ENCODE measurements at regions not wholly inside any gene's neighbourhood (a gene's known extent, or its start where the extent isn't known, plus 50 kb on each side); places are given as distances from the start of the nearest gene placed in this dataset.

DNA sequence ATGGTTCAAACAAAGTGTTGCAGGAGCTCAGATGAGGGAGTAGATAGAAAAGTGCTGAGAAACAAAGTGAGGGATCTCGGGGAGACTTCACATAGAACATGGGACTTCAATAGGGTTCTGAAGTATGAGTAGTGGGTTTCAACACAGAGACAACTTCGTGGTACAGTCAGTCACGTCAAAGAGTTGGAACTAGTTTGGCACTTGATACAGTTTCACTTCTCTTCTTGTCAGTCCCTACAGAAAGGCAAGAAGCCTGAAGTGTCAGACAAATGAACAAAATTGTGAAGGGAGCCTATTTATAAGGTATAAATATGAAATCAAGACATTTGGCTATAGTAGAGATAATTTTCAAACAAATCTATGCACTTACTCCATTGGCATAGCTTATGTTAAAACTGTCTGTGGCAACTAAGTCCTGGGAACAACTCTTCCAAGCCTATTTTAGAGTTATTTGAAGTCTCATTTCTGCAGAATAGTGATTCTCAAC, 338.0 kb downstream of the TDRD15 start:
- WGBS, result 81% methylated on average over 3 of the region's 3 CpGs
- TF ChIP-seq POLR2AphosphoS5 (IDR thresholded peaks at IDR 0.05), result no peak
- no peak for TF ChIP-seq CTCF (IDR thresholded peaks at IDR 0.05)
- no peak for TF ChIP-seq POLR2A (IDR thresholded peaks at IDR 0.05)
- Histone ChIP-seq H3K4me1 (replicated peaks) (no peaks in the 10 kb centered on the region), H3K36me3 (no peaks in the 10 kb centered on the region), H3K27ac (no peak overlapping the region), H3K9me3 (no peaks in the 10 kb centered on the region), H3K27me3 (replicated peaks; ENCODE audit: insufficient read depth) (no peaks in the 10 kb centered on the region), H3K4me3 (no peak overlapping the region)
- no peak for DNase-seq (ENCODE audit: low spot score)
- intact Hi-C loops (cut with DNase I), result no loop called here

DNA sequence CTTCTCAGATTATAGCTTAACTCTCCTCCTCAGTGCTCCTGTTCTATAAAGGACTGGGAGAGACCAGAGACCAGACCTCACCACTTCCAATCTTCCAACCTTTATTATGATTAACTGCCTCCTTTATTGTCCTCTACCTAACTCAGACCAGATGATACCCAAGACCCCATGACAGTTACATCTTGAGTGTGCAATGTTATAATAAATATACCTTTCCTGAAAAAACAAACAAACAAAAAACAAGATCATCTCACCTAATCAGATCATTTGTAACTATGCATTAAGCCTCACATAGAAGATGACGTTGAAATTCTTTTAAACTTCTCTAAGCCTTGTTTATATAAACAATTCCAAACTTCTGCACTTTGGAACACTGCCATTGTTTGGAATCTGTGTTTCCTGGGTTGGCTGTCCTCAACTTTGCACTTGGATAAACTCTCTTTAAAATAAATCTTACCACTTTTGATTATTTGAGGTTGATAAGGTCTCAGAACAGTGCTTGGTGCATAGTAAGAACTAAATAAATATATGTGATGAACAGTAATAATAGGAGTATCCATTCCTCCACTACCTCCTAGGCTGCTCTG, 342.7 kb downstream of the TDRD15 start:
- Histone ChIP-seq H3K4me1 (replicated peaks) (no peaks in the 10 kb centered on the region), H3K27me3 (replicated peaks; ENCODE audit: insufficient read depth) (no peaks in the 10 kb centered on the region), H3K4me3 (no peak overlapping the region), H3K9me3 (no peaks in the 10 kb centered on the region), H3K27ac (no peak overlapping the region), H3K36me3 (no peaks in the 10 kb centered on the region)
- no peak for DNase-seq (ENCODE audit: low spot score)
- TF ChIP-seq POLR2A (IDR thresholded peaks at IDR 0.05) (no peak), CTCF (IDR thresholded peaks at IDR 0.05) (no peak), POLR2AphosphoS5 (IDR thresholded peaks at IDR 0.05) (no peak)
- WGBS, result 33% methylated on average over 1 of the region's 1 CpG
- intact Hi-C loops (cut with DNase I), result no loop called here

DNA sequence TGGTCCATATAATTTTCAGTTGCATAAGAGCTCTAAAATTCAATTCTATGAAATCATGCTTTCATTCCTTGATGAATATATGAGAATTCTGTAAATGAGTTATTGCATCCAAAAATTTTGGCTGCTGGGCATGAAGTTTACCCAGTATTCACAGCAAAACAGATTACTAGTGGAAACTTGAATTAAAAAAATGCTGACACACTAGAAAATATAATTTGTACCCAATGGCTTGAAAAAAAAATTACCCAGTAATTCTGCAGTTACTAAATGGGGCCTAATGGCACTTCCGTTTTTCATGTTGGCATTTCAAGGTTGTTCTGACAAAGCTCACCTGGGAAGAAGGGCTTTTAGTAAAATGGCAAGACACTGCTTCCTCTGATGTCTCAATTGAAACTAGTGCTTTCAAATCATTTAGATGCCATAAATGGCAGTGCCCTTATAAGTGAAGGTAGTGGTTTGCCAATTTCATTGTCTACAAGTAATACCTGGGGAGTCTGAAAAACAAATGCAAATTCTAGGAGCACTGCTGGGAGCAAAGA, 343.6 kb downstream of the TDRD15 start:
- no peak for TF ChIP-seq CTCF (IDR thresholded peaks at IDR 0.05)
- TF ChIP-seq POLR2A (IDR thresholded peaks at IDR 0.05), result no peak
- TF ChIP-seq POLR2AphosphoS5 (IDR thresholded peaks at IDR 0.05), result no peak
- Histone ChIP-seq H3K36me3 (no peaks in the 10 kb centered on the region), H3K27ac (no peak overlapping the region), H3K4me3 (no peak overlapping the region), H3K4me1 (replicated peaks) (no peaks in the 10 kb centered on the region), H3K27me3 (replicated peaks; ENCODE audit: insufficient read depth) (no peaks in the 10 kb centered on the region), H3K9me3 (no peaks in the 10 kb centered on the region)
- intact Hi-C loops (cut with DNase I), result no loop called here
- 92% methylated on average over 1 of the region's 1 CpG for WGBS
- DNase-seq (ENCODE audit: low spot score), result no peak

DNA sequence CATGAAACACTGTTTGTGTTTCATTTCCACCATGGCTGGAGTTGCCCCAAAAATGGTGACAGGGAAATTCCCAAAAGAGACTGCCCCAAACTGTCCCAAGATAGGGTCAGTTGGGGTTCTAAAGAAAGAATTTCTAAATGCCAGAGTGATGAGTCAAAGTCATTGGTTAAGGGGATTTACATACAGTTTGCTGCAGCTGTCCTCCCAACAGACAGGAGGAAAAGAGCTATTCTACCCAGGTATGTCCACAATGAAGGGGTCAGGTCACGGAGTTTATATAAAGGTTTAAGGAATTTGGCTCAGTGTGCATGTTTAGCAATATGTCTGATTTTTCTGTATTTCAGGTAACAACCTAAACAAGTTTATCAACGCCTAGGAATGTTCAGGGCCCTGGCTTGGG, 344.1 kb downstream of the TDRD15 start:
- no peak for DNase-seq (ENCODE audit: low spot score)
- TF ChIP-seq CTCF (IDR thresholded peaks at IDR 0.05) (no peak), POLR2A (IDR thresholded peaks at IDR 0.05) (no peak), POLR2AphosphoS5 (IDR thresholded peaks at IDR 0.05) (no peak)
- 58% methylated on average over 2 of the region's 2 CpGs for WGBS
- no peaks in the 10 kb centered on the region for H3K27me3 ChIP-seq (replicated peaks; ENCODE audit: insufficient read depth)
- H3K9me3 ChIP-seq, result no peaks in the 10 kb centered on the region
- no peaks in the 10 kb centered on the region for H3K4me1 ChIP-seq (replicated peaks)
- no peak overlapping the region for H3K4me3 ChIP-seq
- H3K27ac ChIP-seq, result no peak overlapping the region
- intact Hi-C loops (cut with DNase I), result no loop called here
- no peaks in the 10 kb centered on the region for H3K36me3 ChIP-seq

DNA sequence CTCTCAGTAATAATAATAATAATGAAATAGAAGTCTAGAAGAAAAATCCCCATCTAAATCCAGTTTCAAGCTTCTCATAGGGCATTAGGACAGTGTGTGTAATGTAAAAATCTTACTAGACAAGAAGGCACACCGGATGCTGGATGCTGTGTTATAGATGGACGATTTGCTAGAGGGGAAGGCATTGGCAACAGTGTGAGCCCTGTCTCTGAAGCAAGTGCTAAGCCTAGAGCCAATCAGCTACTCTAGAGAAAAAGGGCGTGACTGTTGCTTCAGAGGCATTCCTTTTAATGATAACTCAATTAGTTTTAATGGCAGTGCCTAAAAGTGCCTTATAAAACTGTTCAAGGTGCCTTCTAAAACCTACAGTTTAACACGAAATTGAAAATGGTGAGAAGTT, 344.9 kb downstream of the TDRD15 start:
- 56% methylated on average over 4 of the region's 4 CpGs for WGBS
- intact Hi-C loops (cut with DNase I), result no loop called here

More for the DNA sequence above, 344.9 kb downstream of the TDRD15 start:
- no peak overlapping the region for H3K27ac ChIP-seq
- no peaks in the 10 kb centered on the region for H3K27me3 ChIP-seq (replicated peaks; ENCODE audit: insufficient read depth)
- TF ChIP-seq POLR2A (IDR thresholded peaks at IDR 0.05) (no peak), POLR2AphosphoS5 (IDR thresholded peaks at IDR 0.05) (no peak), CTCF (IDR thresholded peaks at IDR 0.05) (no peak)
- H3K9me3 ChIP-seq, result no peaks in the 10 kb centered on the region
- no peaks in the 10 kb centered on the region for H3K36me3 ChIP-seq
- no peak for DNase-seq (ENCODE audit: low spot score)
- no peaks in the 10 kb centered on the region for H3K4me1 ChIP-seq (replicated peaks)
- no peak overlapping the region for H3K4me3 ChIP-seq
